HK-2 (cell line): ENCODE measurements at regions not wholly inside any gene's neighbourhood (a gene's known extent, or its start where the extent isn't known, plus 50 kb on each side); places are given as distances from the start of the nearest gene placed in this dataset.
"Not testable (repeated sequence)": the region's sequence is repeated elsewhere in the genome, so short reads cannot be mapped to it uniquely, and the experiment has no call there.

Experiments used
- DNase-seq: peaks from one replicate; pipeline ENCODE4 v3.0.0-alpha.2; 2018; ENCODE audit not compliant: unreplicated experiment

- no peak for DNase-seq
These were observed 131.3 kb downstream of the LPIN1 start for GRCh38 chr2:11877764-11878163.

GRCh38 chr2:11885253-11885652 is 138.8 kb downstream of the LPIN1 start:
- DNase-seq, result not testable (repeated sequence)

- DNase-seq, result not testable (repeated sequence)
These were observed 140.5 kb downstream of the LPIN1 start for GRCh38 chr2:11886899-11887298.

GRCh38 chr2:11889101-11889850 is 142.8 kb downstream of the LPIN1 start:
- no peak for DNase-seq

- DNase-seq, result no peak
These were observed 143.4 kb downstream of the LPIN1 start for GRCh38 chr2:11889854-11890253.

- DNase-seq, result no peak
These were observed 144.6 kb downstream of the LPIN1 start for GRCh38 chr2:11891028-11891427.

GRCh38 chr2:11891671-11892440 is 145.4 kb downstream of the LPIN1 start:
- DNase-seq, result no peak

GRCh38 chr2:11896386-11896785 is 150.0 kb downstream of the LPIN1 start:
- DNase-seq, result no peak

- DNase-seq, result no peak
These were observed 152.1 kb downstream of the LPIN1 start for GRCh38 chr2:11898576-11898975.

GRCh38 chr2:11899264-11899818 is 152.9 kb downstream of the LPIN1 start:
- no peak for DNase-seq

- not testable (repeated sequence) for DNase-seq
These were observed 154.5 kb downstream of the LPIN1 start for GRCh38 chr2:11900891-11901290.

- DNase-seq, result no peak
These were observed 155.1 kb downstream of the LPIN1 start for GRCh38 chr2:11901351-11902069.

- no peak for DNase-seq
These were observed 156.7 kb downstream of the LPIN1 start for GRCh38 chr2:11903085-11903606.

GRCh38 chr2:11904029-11904428 is 157.6 kb downstream of the LPIN1 start:
- DNase-seq, result no peak

- no peak for DNase-seq
These were observed 158.5 kb downstream of the LPIN1 start for GRCh38 chr2:11904941-11905340.

- no peak for DNase-seq
These were observed 160.8 kb downstream of the LPIN1 start for GRCh38 chr2:11907190-11907589.

- no peak for DNase-seq
These were observed 164.5 kb downstream of the LPIN1 start for GRCh38 chr2:11910971-11911370.

GRCh38 chr2:11912980-11913379 is 166.5 kb downstream of the LPIN1 start:
- no peak for DNase-seq

GRCh38 chr2:11914455-11914854 is 168.0 kb downstream of the LPIN1 start:
- DNase-seq, result no peak

GRCh38 chr2:11915650-11916049 is 169.2 kb downstream of the LPIN1 start:
- no peak for DNase-seq

GRCh38 chr2:11919953-11920352 is 173.5 kb downstream of the LPIN1 start:
- no peak for DNase-seq

- DNase-seq, result no peak
These were observed 174.7 kb downstream of the LPIN1 start for GRCh38 chr2:11920993-11921583.
